NCI-H524 treated with DMSO at 0.1 percent for 48 hours (cell line): ENCODE measurements at regions not wholly inside any gene's neighbourhood (a gene's known extent, or its start where the extent isn't known, plus 50 kb on each side); places are given as distances from the start of the nearest gene placed in this dataset.

ENCODE experiments used
- DNase-seq: peaks from one replicate; lab custom pipeline; 2025; lab: John Stamatoyannopoulos, UW

- no peak for DNase-seq
Observed at GRCh38 chr2:2828774-2829368, 497.8 kb upstream of the MYT1L start.

GRCh38 chr2:2827761-2828221, 496.7 kb upstream of the MYT1L start:
- no peak for DNase-seq

GRCh38 chr2:2827046-2827636, 496.1 kb upstream of the MYT1L start:
- DNase-seq = no peak

GRCh38 chr2:2826621-2827020, 495.5 kb upstream of the MYT1L start:
- no peak for DNase-seq

- no peak for DNase-seq
Observed at GRCh38 chr2:2826209-2826551, 495.1 kb upstream of the MYT1L start.

- DNase-seq = peak; percentile 19
Observed at GRCh38 chr2:2825516-2826208, 494.6 kb upstream of the MYT1L start.

GRCh38 chr2:2825062-2825461, 494.0 kb upstream of the MYT1L start:
- no peak for DNase-seq

GRCh38 chr2:2824588-2824987, 493.5 kb upstream of the MYT1L start:
- DNase-seq = no peak

GRCh38 chr2:2823061-2823753, 492.1 kb upstream of the MYT1L start:
- no peak for DNase-seq

- no peak for DNase-seq
Observed at GRCh38 chr2:2822143-2822542, 491.1 kb upstream of the MYT1L start.

GRCh38 chr2:2812648-2813047, 481.6 kb upstream of the MYT1L start:
- no peak for DNase-seq

- no peak for DNase-seq
Observed at GRCh38 chr2:2812117-2812516, 481.0 kb upstream of the MYT1L start.

- no peak for DNase-seq
Observed at GRCh38 chr2:2810504-2810903, 479.4 kb upstream of the MYT1L start.

GRCh38 chr2:2809771-2810170, 478.7 kb upstream of the MYT1L start:
- no peak for DNase-seq

GRCh38 chr2:2808551-2809058, 477.5 kb upstream of the MYT1L start:
- no peak for DNase-seq

GRCh38 chr2:2806711-2807110, 475.6 kb upstream of the MYT1L start:
- DNase-seq = no peak

- no peak for DNase-seq
Observed at GRCh38 chr2:2805263-2805662, 474.2 kb upstream of the MYT1L start.

- DNase-seq = no peak
Observed at GRCh38 chr2:2804528-2804927, 473.5 kb upstream of the MYT1L start.

- no peak for DNase-seq
Observed at GRCh38 chr2:2801458-2801857, 470.4 kb upstream of the MYT1L start.

- DNase-seq = no peak
Observed at GRCh38 chr2:2800697-2801096, 469.6 kb upstream of the MYT1L start.

GRCh38 chr2:2800001-2800400, 468.9 kb upstream of the MYT1L start:
- no peak for DNase-seq

- DNase-seq = no peak
Observed at GRCh38 chr2:2799151-2799697, 468.1 kb upstream of the MYT1L start.

- DNase-seq = no peak
Observed at GRCh38 chr2:2798337-2798736, 467.3 kb upstream of the MYT1L start.
